Activated CD8-positive, alpha-beta memory T cell treated with anti-CD3 and anti-CD28 coated beads, Interleukin-2, amount 10 ng/mL, durations not matched to agents 7 days and 5 days (primary cell): ENCODE measurements at regions not wholly inside any gene's neighbourhood (a gene's known extent, or its start where the extent isn't known, plus 50 kb on each side); places are given as distances from the start of the nearest gene placed in this dataset.

Source experiments
- ATAC-seq: fragments of 150-1000 bp; cut with Tn5 transposase; one replicate; pipeline ENCODE4 v1.10.0; 2021; ENCODE audit warnings: moderate library complexity
- CTCF ChIA-PET: fragments of 350-600 bp; sonication (Branson Sonifier 250); formaldehyde crosslinking; loops from one replicate; lab custom pipeline; 2021; ENCODE audit warnings: antibody characterized with exemption; lab: Charles Lee
- DNase-seq: peaks from one replicate; pipeline ENCODE4 v3.0.0-alpha.2; 2020
- H3K27ac Mint-ChIP-seq: one replicate; pipeline ENCODE4 v1.8.0; 2021; ENCODE audit warnings: mild to moderate bottlenecking, mixed read lengths
- H3K27me3 Mint-ChIP-seq: one replicate; pipeline ENCODE4 v1.8.0; 2021; ENCODE audit warnings: mixed read lengths
- H3K36me3 Mint-ChIP-seq: one replicate; pipeline ENCODE4 v1.8.0; 2021; ENCODE audit warnings: mild to moderate bottlenecking, mixed read lengths
- H3K4me1 Mint-ChIP-seq: one replicate; pipeline ENCODE4 v1.8.0; 2021; ENCODE audit warnings: mixed read lengths
- H3K4me3 Mint-ChIP-seq: one replicate; pipeline ENCODE4 v1.8.0; 2021; ENCODE audit warnings: mild to moderate bottlenecking, moderate library complexity, mixed read lengths
- H3K9me3 Mint-ChIP-seq: one replicate; pipeline ENCODE4 v1.8.0; 2022; ENCODE audit warnings: low read depth, mixed read lengths

DNA sequence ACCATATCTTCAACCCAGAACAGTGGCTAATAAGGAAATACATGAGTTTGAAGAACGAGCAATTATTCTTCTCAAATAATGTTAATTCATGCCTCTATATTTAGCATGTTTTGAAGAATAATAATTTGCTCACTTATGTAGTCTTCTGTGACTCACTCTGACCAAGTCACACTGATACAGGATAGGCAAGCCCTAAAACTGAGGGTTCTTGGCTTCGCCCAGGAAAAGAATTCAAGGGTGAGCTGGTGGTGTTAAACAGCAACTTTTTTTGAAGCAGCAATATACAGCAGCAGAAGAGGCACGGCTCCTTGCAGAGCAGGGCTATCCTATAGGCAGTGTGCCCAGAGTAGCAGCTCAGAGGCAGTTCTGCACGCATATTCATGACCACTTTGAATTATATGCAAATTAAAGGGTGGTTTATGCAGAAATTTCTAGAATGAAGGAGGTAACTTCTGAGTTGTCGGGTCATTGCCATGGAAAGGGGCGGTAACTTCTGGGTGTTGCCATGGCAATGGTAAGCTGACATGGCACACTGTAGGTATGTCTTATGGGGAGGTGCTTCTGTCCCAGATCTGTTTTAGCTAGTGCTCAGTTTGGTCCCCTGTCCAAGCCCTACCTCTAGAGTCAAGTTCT is 200.6 kb downstream of the RND3 start:
- Mint-ChIP-seq H3K4me1 (no peaks in the 10 kb centered on the region), H3K27me3 (no peaks in the 10 kb centered on the region), H3K27ac (no peak overlapping the region), H3K9me3 (no peaks in the 10 kb centered on the region), H3K36me3 (no peaks in the 10 kb centered on the region), H3K4me3 (no peak overlapping the region)
- CTCF ChIA-PET: no interaction called here
- DNase-seq: no peak
- no peak for ATAC-seq

- no peaks in the 10 kb centered on the region for H3K4me1 Mint-ChIP-seq
- CTCF ChIA-PET: no interaction called here
- H3K27me3 Mint-ChIP-seq: no peaks in the 10 kb centered on the region
- no peaks in the 10 kb centered on the region for H3K9me3 Mint-ChIP-seq
- DNase-seq (no peak), ATAC-seq (no peak)
- H3K27ac Mint-ChIP-seq: no peak overlapping the region
- no peak overlapping the region for H3K4me3 Mint-ChIP-seq
- H3K36me3 Mint-ChIP-seq: no peaks in the 10 kb centered on the region
Observed at GRCh38 chr2:150284116-150284515, 203.4 kb downstream of the RND3 start.

- H3K4me3 Mint-ChIP-seq: no peak overlapping the region
- H3K27ac Mint-ChIP-seq: no peak overlapping the region
- CTCF ChIA-PET: no interaction called here
- no peak for DNase-seq
- ATAC-seq: no peak
- no peaks in the 10 kb centered on the region for H3K4me1 Mint-ChIP-seq
- no peaks in the 10 kb centered on the region for H3K27me3 Mint-ChIP-seq
- no peaks in the 10 kb centered on the region for H3K36me3 Mint-ChIP-seq
- no peaks in the 10 kb centered on the region for H3K9me3 Mint-ChIP-seq
Observed at GRCh38 chr2:150282771-150283371, 204.6 kb downstream of the RND3 start.

DNA sequence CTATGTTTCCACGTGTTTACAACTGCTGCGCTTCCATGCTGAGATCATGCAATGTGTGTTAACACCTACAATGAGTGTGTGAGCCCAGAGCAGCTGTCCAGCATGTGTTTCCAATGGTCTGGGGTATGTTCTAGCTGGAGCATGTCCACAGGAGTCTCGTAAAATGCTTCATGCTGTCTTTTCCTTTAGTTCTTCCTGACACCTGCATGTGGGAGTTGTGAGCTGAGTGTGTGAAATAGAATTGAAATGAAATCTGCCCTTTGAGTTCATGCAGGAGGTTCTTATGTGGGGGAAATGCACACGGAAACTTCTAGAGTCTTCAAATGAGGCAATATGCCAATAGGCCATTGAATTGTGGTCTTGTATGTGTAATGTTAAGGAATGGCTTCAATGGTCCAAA is 205.1 kb downstream of the RND3 start:
- no peaks in the 10 kb centered on the region for H3K4me1 Mint-ChIP-seq
- no peaks in the 10 kb centered on the region for H3K36me3 Mint-ChIP-seq
- CTCF ChIA-PET: no interaction called here
- no peak overlapping the region for H3K27ac Mint-ChIP-seq
- H3K4me3 Mint-ChIP-seq: no peak overlapping the region
- H3K9me3 Mint-ChIP-seq: peaks cover 3% of the 10 kb centered on the region
- H3K27me3 Mint-ChIP-seq: no peaks in the 10 kb centered on the region
- DNase-seq (no peak), ATAC-seq (no peak)

DNA sequence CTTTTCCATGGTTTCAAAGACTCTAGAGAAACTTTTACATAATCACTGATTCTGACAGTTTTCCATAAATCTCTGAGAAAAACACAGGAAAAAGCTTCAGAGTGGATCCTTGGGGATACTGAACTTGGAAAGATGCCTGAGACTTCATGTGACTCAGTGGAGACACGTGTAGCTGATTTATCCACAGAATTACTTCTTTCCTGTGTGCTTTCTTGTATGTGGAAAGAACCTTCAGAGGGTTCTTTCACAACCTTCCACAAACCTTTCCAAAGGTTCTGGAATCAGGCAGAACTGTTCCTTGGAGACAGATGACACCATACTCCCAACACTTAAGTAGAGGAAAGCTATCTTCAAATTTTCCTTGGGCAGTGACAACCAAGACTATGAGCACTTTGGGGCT is 207.2 kb downstream of the RND3 start:
- Mint-ChIP-seq H3K36me3 (no peaks in the 10 kb centered on the region), H3K4me3 (no peak overlapping the region), H3K4me1 (no peaks in the 10 kb centered on the region), H3K9me3 (peaks cover 8% of the 10 kb centered on the region), H3K27me3 (no peaks in the 10 kb centered on the region), H3K27ac (no peak overlapping the region)
- no peak for DNase-seq
- no peak for ATAC-seq
- CTCF ChIA-PET: no interaction called here

DNA sequence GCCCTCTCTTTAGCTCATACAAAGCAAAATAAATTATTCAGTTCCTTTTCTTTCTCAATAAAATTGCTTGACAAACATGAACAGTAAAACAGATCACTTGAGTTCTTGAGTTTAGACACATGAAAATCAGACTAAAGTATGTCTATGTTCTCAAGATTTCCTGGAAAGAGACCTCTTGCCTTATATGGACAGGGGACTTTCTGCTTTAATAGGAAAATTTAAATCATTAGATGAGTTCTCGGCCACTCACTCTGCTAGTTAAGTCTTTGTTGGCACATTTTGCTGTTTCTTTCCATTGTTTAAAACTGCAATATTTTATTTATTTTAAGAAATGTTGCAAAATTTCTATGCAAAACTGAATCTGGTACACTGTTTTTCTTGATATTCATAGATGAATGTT is 207.8 kb downstream of the RND3 start:
- H3K36me3 Mint-ChIP-seq: no peaks in the 10 kb centered on the region
- H3K9me3 Mint-ChIP-seq: peaks cover 8% of the 10 kb centered on the region
- ATAC-seq (no peak), DNase-seq (no peak)
- no peaks in the 10 kb centered on the region for H3K27me3 Mint-ChIP-seq
- no peaks in the 10 kb centered on the region for H3K4me1 Mint-ChIP-seq
- no peak overlapping the region for H3K4me3 Mint-ChIP-seq
- CTCF ChIA-PET: no interaction called here
- no peak overlapping the region for H3K27ac Mint-ChIP-seq

- no peak overlapping the region for H3K4me3 Mint-ChIP-seq
- H3K36me3 Mint-ChIP-seq: no peaks in the 10 kb centered on the region
- DNase-seq: no peak
- no peak overlapping the region for H3K27ac Mint-ChIP-seq
- H3K9me3 Mint-ChIP-seq: peaks cover 8% of the 10 kb centered on the region
- no peaks in the 10 kb centered on the region for H3K4me1 Mint-ChIP-seq
- CTCF ChIA-PET: no interaction called here
- no peaks in the 10 kb centered on the region for H3K27me3 Mint-ChIP-seq
- no peak for ATAC-seq
Observed at GRCh38 chr2:150276737-150277136, 210.7 kb downstream of the RND3 start.

DNA sequence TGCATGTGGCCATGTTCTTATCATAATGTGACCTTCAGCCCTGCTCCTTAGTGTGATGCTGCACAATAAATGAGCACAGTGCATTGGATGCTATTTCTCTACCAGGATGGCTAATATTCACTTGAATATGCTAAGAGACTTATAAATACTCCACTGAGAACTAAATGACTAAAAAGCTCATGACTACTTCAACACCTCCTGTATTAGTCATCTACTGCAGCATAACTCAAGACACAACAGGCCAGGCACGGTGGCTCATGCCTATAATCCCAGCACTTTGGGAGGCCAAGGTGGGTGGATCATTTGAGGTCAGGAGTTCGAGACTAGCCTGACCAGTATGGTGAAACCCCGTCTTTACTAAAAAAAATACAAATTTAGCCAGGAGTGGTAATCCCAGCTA is 213.4 kb downstream of the RND3 start:
- DNase-seq (no peak), ATAC-seq (no peak)
- Mint-ChIP-seq H3K4me1 (no peaks in the 10 kb centered on the region), H3K27ac (no peak overlapping the region), H3K9me3 (peaks cover 8% of the 10 kb centered on the region), H3K4me3 (no peak overlapping the region), H3K27me3 (no peaks in the 10 kb centered on the region), H3K36me3 (no peaks in the 10 kb centered on the region)
- CTCF ChIA-PET: no interaction called here

GRCh38 chr2:150271952-150272802 is 215.3 kb downstream of the RND3 start:
- no peak for DNase-seq
- H3K4me3 Mint-ChIP-seq: no peak overlapping the region
- peaks cover 4% of the 10 kb centered on the region for H3K9me3 Mint-ChIP-seq
- H3K4me1 Mint-ChIP-seq: no peaks in the 10 kb centered on the region
- no peaks in the 10 kb centered on the region for H3K27me3 Mint-ChIP-seq
- no peak for ATAC-seq
- no peaks in the 10 kb centered on the region for H3K36me3 Mint-ChIP-seq
- CTCF ChIA-PET: no interaction called here
- no peak overlapping the region for H3K27ac Mint-ChIP-seq

DNA sequence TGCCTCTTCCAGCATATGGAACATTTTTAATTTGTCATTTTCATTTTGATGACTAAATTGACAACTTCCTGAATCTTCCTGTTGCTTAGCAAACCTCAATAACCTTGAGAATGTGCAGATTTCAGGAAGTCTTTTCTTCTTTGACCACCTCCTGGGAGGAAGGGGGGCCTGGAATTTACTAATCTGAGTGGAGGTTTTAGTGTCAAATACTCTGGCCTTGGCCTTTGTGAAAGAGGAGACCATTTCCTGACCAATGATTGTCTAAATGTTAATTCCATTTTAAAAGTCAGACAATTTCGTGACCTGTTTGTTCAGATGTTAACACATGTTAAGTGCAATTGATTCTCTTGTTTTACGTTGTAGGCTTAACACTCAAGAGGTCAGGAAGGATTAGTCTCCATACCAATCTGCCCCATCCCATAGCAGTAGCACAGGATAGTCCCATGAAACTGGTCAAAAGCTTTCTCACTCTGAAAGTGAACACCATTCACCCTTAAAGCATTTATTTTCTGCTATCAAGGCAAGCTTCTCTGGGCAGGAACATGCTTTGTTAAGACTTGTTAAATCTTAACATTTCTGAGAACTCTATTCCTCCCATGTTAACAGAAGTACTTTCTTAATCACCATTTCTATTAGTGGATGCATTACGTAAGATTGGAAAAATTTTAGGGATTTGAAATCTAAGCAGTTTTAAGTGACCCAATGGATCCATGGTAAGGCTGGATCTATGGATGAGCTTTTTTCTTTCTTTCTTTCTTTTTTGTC is 219.6 kb downstream of the RND3 start:
- no peak for ATAC-seq
- peaks cover 3% of the 10 kb centered on the region for H3K9me3 Mint-ChIP-seq
- no peaks in the 10 kb centered on the region for H3K27me3 Mint-ChIP-seq
- H3K36me3 Mint-ChIP-seq: no peaks in the 10 kb centered on the region
- no peak for DNase-seq
- H3K4me1 Mint-ChIP-seq: no peaks in the 10 kb centered on the region
- no peak overlapping the region for H3K27ac Mint-ChIP-seq
- H3K4me3 Mint-ChIP-seq: no peak overlapping the region
- CTCF ChIA-PET: no interaction called here

DNA sequence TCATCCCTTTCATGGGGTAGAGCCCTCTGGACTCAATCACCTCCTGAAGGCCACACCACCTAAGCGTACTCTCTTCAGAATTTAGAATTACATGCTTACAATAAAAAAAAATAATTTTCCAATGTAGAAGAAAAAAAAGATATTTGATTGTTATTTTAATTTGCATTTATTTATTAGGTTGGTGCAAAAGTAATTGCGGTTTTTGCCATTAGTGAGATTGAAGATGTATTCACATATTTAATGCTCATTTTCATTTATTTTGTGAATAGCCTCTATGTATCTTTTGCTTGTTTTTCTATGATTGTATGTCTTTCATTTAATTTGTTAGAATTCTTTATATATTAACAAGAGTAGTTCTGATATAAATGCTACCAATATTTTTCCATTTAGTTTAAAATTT is 220.5 kb downstream of the RND3 start:
- Mint-ChIP-seq H3K9me3 (peaks cover 3% of the 10 kb centered on the region), H3K27me3 (no peaks in the 10 kb centered on the region), H3K36me3 (no peaks in the 10 kb centered on the region), H3K27ac (no peak overlapping the region), H3K4me1 (no peaks in the 10 kb centered on the region), H3K4me3 (no peak overlapping the region)
- no peak for DNase-seq
- CTCF ChIA-PET: no interaction called here
- no peak for ATAC-seq

DNA sequence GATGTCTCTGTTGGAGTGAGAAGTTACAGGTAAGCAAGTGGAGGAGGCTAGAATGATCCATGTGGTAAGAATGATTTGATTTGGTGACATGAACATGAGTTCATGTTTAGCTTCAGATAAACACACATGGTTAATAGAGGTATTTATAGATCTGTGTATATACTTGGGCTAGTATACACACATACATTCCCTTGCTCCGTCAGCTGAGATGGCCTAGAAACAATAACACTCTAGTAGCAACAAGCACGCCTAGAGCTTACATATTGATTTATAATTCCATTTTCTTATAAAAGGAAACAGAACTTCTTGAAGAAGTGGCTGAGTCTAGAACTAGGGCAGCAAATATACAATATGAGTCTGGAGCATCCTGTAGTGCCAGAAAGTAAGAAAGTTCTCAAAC is 223.0 kb downstream of the RND3 start:
- no peak overlapping the region for H3K4me3 Mint-ChIP-seq
- no peak overlapping the region for H3K27ac Mint-ChIP-seq
- CTCF ChIA-PET: no interaction called here
- no peaks in the 10 kb centered on the region for H3K4me1 Mint-ChIP-seq
- DNase-seq (no peak), ATAC-seq (no peak)
- H3K27me3 Mint-ChIP-seq: no peaks in the 10 kb centered on the region
- H3K9me3 Mint-ChIP-seq: peaks cover 3% of the 10 kb centered on the region
- H3K36me3 Mint-ChIP-seq: no peaks in the 10 kb centered on the region

DNA sequence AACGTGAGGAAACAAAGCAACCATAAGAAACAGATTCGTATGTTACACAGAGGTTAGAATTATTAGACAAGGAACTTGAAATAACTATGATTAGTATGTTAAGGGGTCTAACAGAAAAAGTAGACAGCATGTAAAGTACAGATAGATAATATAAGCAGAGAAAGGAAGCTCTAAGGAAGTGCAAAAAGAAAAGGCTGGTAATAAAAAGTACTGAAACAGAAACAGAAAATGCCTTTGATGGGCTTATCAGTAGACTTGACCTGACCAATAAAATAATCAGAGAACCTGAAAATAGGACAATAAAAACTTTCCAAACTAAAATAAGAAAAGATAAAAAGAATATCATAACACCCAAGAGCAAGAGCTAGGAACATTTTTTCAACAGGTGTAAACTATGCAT is 225.8 kb downstream of the RND3 start:
- no peak overlapping the region for H3K4me3 Mint-ChIP-seq
- no peaks in the 10 kb centered on the region for H3K27me3 Mint-ChIP-seq
- CTCF ChIA-PET: no interaction called here
- H3K36me3 Mint-ChIP-seq: no peaks in the 10 kb centered on the region
- ATAC-seq (no peak), DNase-seq (no peak)
- H3K9me3 Mint-ChIP-seq: peaks cover 3% of the 10 kb centered on the region
- H3K4me1 Mint-ChIP-seq: no peaks in the 10 kb centered on the region
- no peak overlapping the region for H3K27ac Mint-ChIP-seq
